Activated CD8-positive, alpha-beta memory T cell treated with anti-CD3 and anti-CD28 coated beads, Interleukin-2, amount 10 ng/mL, durations not matched to agents 7 days and 5 days (primary cell): ENCODE measurements at regions not wholly inside any gene's neighbourhood (a gene's known extent, or its start where the extent isn't known, plus 50 kb on each side); places are given as distances from the start of the nearest gene placed in this dataset.

ENCODE experiments used
- ATAC-seq: fragments of 150-1000 bp; cut with Tn5 transposase; one replicate; pipeline ENCODE4 v1.10.0; 2021; ENCODE audit warnings: moderate library complexity
- CTCF ChIA-PET: fragments of 350-600 bp; sonication (Branson Sonifier 250); formaldehyde crosslinking; loops from one replicate; lab custom pipeline; 2021; ENCODE audit warnings: antibody characterized with exemption; lab: Charles Lee
- DNase-seq: peaks from one replicate; pipeline ENCODE4 v3.0.0-alpha.2; 2020
- H3K27ac Mint-ChIP-seq: one replicate; pipeline ENCODE4 v1.8.0; 2021; ENCODE audit warnings: mild to moderate bottlenecking, mixed read lengths
- H3K27me3 Mint-ChIP-seq: one replicate; pipeline ENCODE4 v1.8.0; 2021; ENCODE audit warnings: mixed read lengths
- H3K36me3 Mint-ChIP-seq: one replicate; pipeline ENCODE4 v1.8.0; 2021; ENCODE audit warnings: mild to moderate bottlenecking, mixed read lengths
- H3K4me1 Mint-ChIP-seq: one replicate; pipeline ENCODE4 v1.8.0; 2021; ENCODE audit warnings: mixed read lengths
- H3K4me3 Mint-ChIP-seq: one replicate; pipeline ENCODE4 v1.8.0; 2021; ENCODE audit warnings: mild to moderate bottlenecking, moderate library complexity, mixed read lengths
- H3K9me3 Mint-ChIP-seq: one replicate; pipeline ENCODE4 v1.8.0; 2022; ENCODE audit warnings: low read depth, mixed read lengths

GRCh38 chr20:17848249-17849048, 120.1 kb downstream of the SNX5 start:
- ATAC-seq = no peak
- H3K9me3 Mint-ChIP-seq = no peaks in the 10 kb centered on the region
- CTCF ChIA-PET = interaction anchor here (1.1 to 1.2 kb wide), 2 partner anchors 9 to 166 kb away, joined by 3 read pairs; partner anchors contain the start of gene RRBP1
- no peak overlapping the region for H3K4me3 Mint-ChIP-seq
- peaks cover 3% of the 10 kb centered on the region for H3K36me3 Mint-ChIP-seq
- H3K27ac Mint-ChIP-seq = peak overlapping the region; percentile 8
- peaks cover 11% of the 10 kb centered on the region for H3K27me3 Mint-ChIP-seq
- H3K4me1 Mint-ChIP-seq = peaks cover 57% of the 10 kb centered on the region
- DNase-seq = no peak

- peaks cover 3% of the 10 kb centered on the region for H3K27me3 Mint-ChIP-seq
- peak; percentile 71 for DNase-seq
- H3K4me1 Mint-ChIP-seq = peaks cover 61% of the 10 kb centered on the region
- ATAC-seq = peak; percentile 35
- no peaks in the 10 kb centered on the region for H3K9me3 Mint-ChIP-seq
- no peak overlapping the region for H3K4me3 Mint-ChIP-seq
- CTCF ChIA-PET = interaction anchor here (0.7 to 1.7 kb wide), 4 partner anchors 11 to 164 kb away, joined by 3 to 6 read pairs (median 4); partner anchors contain the start of gene RRBP1
- peaks cover 3% of the 10 kb centered on the region for H3K36me3 Mint-ChIP-seq
- peak overlapping the region; percentile 65 for H3K27ac Mint-ChIP-seq
These were observed 122.7 kb downstream of the SNX5 start for GRCh38 chr20:17845701-17846475.

GRCh38 chr20:17844549-17845298, 123.9 kb downstream of the SNX5 start:
- no peaks in the 10 kb centered on the region for H3K9me3 Mint-ChIP-seq
- DNase-seq (no peak), ATAC-seq (no peak)
- H3K4me3 Mint-ChIP-seq = no peak overlapping the region
- peak overlapping the region; percentile 86 for H3K27ac Mint-ChIP-seq
- peaks cover 3% of the 10 kb centered on the region for H3K36me3 Mint-ChIP-seq
- H3K4me1 Mint-ChIP-seq = peaks cover 61% of the 10 kb centered on the region
- CTCF ChIA-PET = interaction anchor here (1.7 kb wide), 1 partner anchor 12 kb away, joined by 4 read pairs; no protein-coding TSS in a partner anchor
- peaks cover 9% of the 10 kb centered on the region for H3K27me3 Mint-ChIP-seq

GRCh38 chr20:17844133-17844429, 124.5 kb downstream of the SNX5 start:
- H3K27ac Mint-ChIP-seq = peak overlapping the region; percentile 86
- CTCF ChIA-PET = interaction anchor here (1.1 to 1.2 kb wide), 2 partner anchors 13 to 16 kb away, joined by 4 read pairs; no protein-coding TSS in a partner anchor
- H3K9me3 Mint-ChIP-seq = no peaks in the 10 kb centered on the region

GRCh38 chr20:17843246-17844132, 125.1 kb downstream of the SNX5 start:
- H3K4me1 Mint-ChIP-seq = peaks cover 52% of the 10 kb centered on the region
- CTCF ChIA-PET = interaction anchor here (0.8 to 1.2 kb wide), 3 partner anchors 13 to 337 kb away, joined by 4 read pairs; no protein-coding TSS in a partner anchor
- ATAC-seq (peak; percentile 94), DNase-seq (peak; percentile 87)
- no peak overlapping the region for H3K4me3 Mint-ChIP-seq
- H3K36me3 Mint-ChIP-seq = peaks cover 3% of the 10 kb centered on the region
- peaks cover 13% of the 10 kb centered on the region for H3K27me3 Mint-ChIP-seq
- peak overlapping the region; percentile 86 for H3K27ac Mint-ChIP-seq
- H3K9me3 Mint-ChIP-seq = no peaks in the 10 kb centered on the region

More at GRCh38 chr20:17844133-17844429, 124.5 kb downstream of the SNX5 start:
- H3K4me1 Mint-ChIP-seq = peaks cover 58% of the 10 kb centered on the region
- H3K27me3 Mint-ChIP-seq = peaks cover 12% of the 10 kb centered on the region
- no peak overlapping the region for H3K4me3 Mint-ChIP-seq
- H3K36me3 Mint-ChIP-seq = peaks cover 3% of the 10 kb centered on the region
- ATAC-seq (no peak), DNase-seq (no peak)

- H3K9me3 Mint-ChIP-seq = no peaks in the 10 kb centered on the region
- CTCF ChIA-PET = interaction anchor here (1.5 kb wide), 1 partner anchor 335 kb away, joined by 3 read pairs; no protein-coding TSS in a partner anchor
- peaks cover 13% of the 10 kb centered on the region for H3K27me3 Mint-ChIP-seq
- no peak for DNase-seq
- peaks cover 36% of the 10 kb centered on the region for H3K4me1 Mint-ChIP-seq
- H3K4me3 Mint-ChIP-seq = no peak overlapping the region
- no peak for ATAC-seq
- H3K36me3 Mint-ChIP-seq = peaks cover 3% of the 10 kb centered on the region
- H3K27ac Mint-ChIP-seq = no peak overlapping the region
These were observed 126.8 kb downstream of the SNX5 start for GRCh38 chr20:17841751-17842215.

- Mint-ChIP-seq H3K36me3 (peaks cover 3% of the 10 kb centered on the region), H3K4me1 (peaks cover 23% of the 10 kb centered on the region), H3K27ac (no peak overlapping the region), H3K9me3 (no peaks in the 10 kb centered on the region), H3K27me3 (peaks cover 13% of the 10 kb centered on the region), H3K4me3 (no peak overlapping the region)
- CTCF ChIA-PET = no interaction called here
- ATAC-seq (no peak), DNase-seq (no peak)
These were observed 128.2 kb downstream of the SNX5 start for GRCh38 chr20:17840423-17840822.

- Mint-ChIP-seq H3K36me3 (peaks cover under 1% of the 10 kb centered on the region), H3K9me3 (no peaks in the 10 kb centered on the region), H3K4me1 (peaks cover 9% of the 10 kb centered on the region), H3K27ac (no peak overlapping the region), H3K27me3 (peaks cover 16% of the 10 kb centered on the region), H3K4me3 (no peak overlapping the region)
- no peak for DNase-seq
- ATAC-seq = no peak
- CTCF ChIA-PET = no interaction called here
These were observed 129.7 kb downstream of the SNX5 start for GRCh38 chr20:17838921-17839320.

GRCh38 chr20:17837179-17837578, 131.4 kb downstream of the SNX5 start:
- ATAC-seq (no peak), DNase-seq (no peak)
- Mint-ChIP-seq H3K4me1 (no peaks in the 10 kb centered on the region), H3K27ac (no peak overlapping the region), H3K27me3 (peaks cover 19% of the 10 kb centered on the region), H3K4me3 (no peak overlapping the region), H3K36me3 (no peaks in the 10 kb centered on the region), H3K9me3 (no peaks in the 10 kb centered on the region)
- CTCF ChIA-PET = no interaction called here

- Mint-ChIP-seq H3K9me3 (no peaks in the 10 kb centered on the region), H3K4me1 (no peaks in the 10 kb centered on the region), H3K27me3 (peaks cover 22% of the 10 kb centered on the region), H3K27ac (no peak overlapping the region), H3K36me3 (no peaks in the 10 kb centered on the region), H3K4me3 (no peak overlapping the region)
- no peak for DNase-seq
- ATAC-seq = no peak
- CTCF ChIA-PET = no interaction called here
These were observed 132.2 kb downstream of the SNX5 start for GRCh38 chr20:17836303-17836861.

GRCh38 chr20:17835934-17836300, 132.7 kb downstream of the SNX5 start:
- Mint-ChIP-seq H3K4me3 (no peak overlapping the region), H3K9me3 (no peaks in the 10 kb centered on the region), H3K27ac (no peak overlapping the region), H3K4me1 (no peaks in the 10 kb centered on the region), H3K27me3 (peaks cover 23% of the 10 kb centered on the region), H3K36me3 (no peaks in the 10 kb centered on the region)
- CTCF ChIA-PET = no interaction called here
- DNase-seq (no peak), ATAC-seq (no peak)
